Hepatocyte (in vitro differentiated cells): ENCODE measurements at regions not wholly inside any gene's neighbourhood (a gene's known extent, or its start where the extent isn't known, plus 50 kb on each side); places are given as distances from the start of the nearest gene placed in this dataset.

Experiments used
- EZH2 ChIP-seq: fragments of 200-600 bp; sonication (generic); IDR thresholded peaks from 2 replicates; pipeline ENCODE4 v1.6.1; 2016; ENCODE audit warnings: antibody characterized with exemption, mild to moderate bottlenecking, borderline replicate concordance
- TF ChIP-seq, protein P1 (sequence below): fragments of 200-600 bp; sonication (generic); IDR thresholded peaks from 2 replicates; pipeline ENCODE4 v1.5.1; 2016; ENCODE audit warnings: antibody characterized with exemption, mild to moderate bottlenecking; ENCODE audit not compliant: poor library complexity

DNA sequence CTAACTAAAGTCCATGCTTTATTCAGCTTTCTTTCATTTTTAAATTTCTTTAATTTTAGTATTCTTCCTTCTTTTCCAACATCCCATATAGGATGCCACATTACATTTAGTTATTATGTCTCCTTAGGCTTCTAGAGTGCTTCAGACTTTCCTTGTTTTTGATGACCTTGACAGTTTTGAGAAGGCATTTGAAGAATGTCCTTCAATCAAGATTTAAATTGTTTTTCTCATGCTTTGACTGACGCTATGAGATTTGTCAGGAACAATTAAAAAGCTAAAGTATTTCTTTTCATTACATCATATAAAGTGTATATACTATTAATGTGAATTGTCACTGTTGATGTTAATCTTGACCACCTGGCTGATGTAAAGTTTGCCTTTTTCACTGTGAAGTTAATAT, 173.7 kb upstream of the LYPLAL1 start:
- no peak for TF ChIP-seq EZH2
- TF ChIP-seq, protein P1, sequence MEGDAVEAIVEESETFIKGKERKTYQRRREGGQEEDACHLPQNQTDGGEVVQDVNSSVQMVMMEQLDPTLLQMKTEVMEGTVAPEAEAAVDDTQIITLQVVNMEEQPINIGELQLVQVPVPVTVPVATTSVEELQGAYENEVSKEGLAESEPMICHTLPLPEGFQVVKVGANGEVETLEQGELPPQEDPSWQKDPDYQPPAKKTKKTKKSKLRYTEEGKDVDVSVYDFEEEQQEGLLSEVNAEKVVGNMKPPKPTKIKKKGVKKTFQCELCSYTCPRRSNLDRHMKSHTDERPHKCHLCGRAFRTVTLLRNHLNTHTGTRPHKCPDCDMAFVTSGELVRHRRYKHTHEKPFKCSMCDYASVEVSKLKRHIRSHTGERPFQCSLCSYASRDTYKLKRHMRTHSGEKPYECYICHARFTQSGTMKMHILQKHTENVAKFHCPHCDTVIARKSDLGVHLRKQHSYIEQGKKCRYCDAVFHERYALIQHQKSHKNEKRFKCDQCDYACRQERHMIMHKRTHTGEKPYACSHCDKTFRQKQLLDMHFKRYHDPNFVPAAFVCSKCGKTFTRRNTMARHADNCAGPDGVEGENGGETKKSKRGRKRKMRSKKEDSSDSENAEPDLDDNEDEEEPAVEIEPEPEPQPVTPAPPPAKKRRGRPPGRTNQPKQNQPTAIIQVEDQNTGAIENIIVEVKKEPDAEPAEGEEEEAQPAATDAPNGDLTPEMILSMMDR: no peak
